GM12878 (cell line): ENCODE measurements at regions not wholly inside any gene's neighbourhood (a gene's known extent, or its start where the extent isn't known, plus 50 kb on each side); places are given as distances from the start of the nearest gene placed in this dataset.

Experiments used
- BCL11A ChIP-seq: IDR thresholded peaks from 2 replicates; pipeline ENCODE4 v1.6.1; 2011; ENCODE audit warnings: low read depth, low read length
- BCLAF1 ChIP-seq: fragments of 450-650 bp; IDR thresholded peaks from 2 replicates; pipeline ENCODE4 v1.6.1; 2017; ENCODE audit warnings: antibody characterized with exemption, mild to moderate bottlenecking, moderate library complexity
- CEBPB ChIP-seq, 2 experiments: fragments of 150-350 bp in 1 of 2; IDR thresholded peaks; 2 replicates each; pipeline ENCODE4 v1.6.1; 2012 to 2014; ENCODE audit warnings: low read depth in 2 of 2, low read length in 2 of 2, borderline replicate concordance in 1 of 2, inconsistent platforms in 1 of 2
- ETV6 ChIP-seq, 2 experiments: fragments of 450-650 bp in 1 of 2; IDR thresholded peaks in 1 of 2; conservative IDR thresholded peaks in 1 of 2; 2 replicates each; pipeline ENCODE4 v1.6.1; 2014; ENCODE audit warnings: antibody characterized with exemption in 1 of 2, borderline replicate concordance in 1 of 2, low read depth in 1 of 2, mild to moderate bottlenecking in 1 of 2, moderate library complexity in 1 of 2
- EZH2 ChIP-seq: IDR thresholded peaks from 2 replicates; pipeline ENCODE4 v1.6.1; 2012; ENCODE audit warnings: low read depth, mild to moderate bottlenecking, control low read depth, inconsistent platforms, low read length, borderline replicate concordance; ENCODE audit not compliant: control insufficient read depth
- GABPA ChIP-seq: IDR thresholded peaks from 2 replicates; pipeline ENCODE4 v1.6.1; 2014; ENCODE audit warnings: antibody characterized with exemption, low read depth, mild to moderate bottlenecking, inconsistent platforms
- GATAD2B ChIP-seq: fragments of 450-650 bp; conservative IDR thresholded peaks from 2 replicates; pipeline ENCODE4 v1.6.1; 2017; ENCODE audit warnings: low read depth, mild to moderate bottlenecking, moderate library complexity
- HDGF ChIP-seq: fragments of 450-650 bp; IDR thresholded peaks from 2 replicates; pipeline ENCODE4 v1.6.1; 2016; ENCODE audit warnings: antibody characterized with exemption
- IRF3 ChIP-seq: fragments of 450-650 bp; IDR thresholded peaks from 2 replicates; pipeline ENCODE4 v1.6.1; 2014; ENCODE audit warnings: mild to moderate bottlenecking
- IRF5 ChIP-seq: fragments of 450-650 bp; IDR thresholded peaks from 2 replicates; pipeline ENCODE4 v1.6.1; 2017; ENCODE audit warnings: borderline replicate concordance
- KLF5 ChIP-seq: fragments of 450-650 bp; IDR thresholded peaks from 2 replicates; pipeline ENCODE4 v1.6.1; 2014; ENCODE audit warnings: mild to moderate bottlenecking; ENCODE audit not compliant: partially characterized antibody
- MEF2B ChIP-seq: fragments of 450-650 bp; IDR thresholded peaks from 2 replicates; pipeline ENCODE4 v1.6.1; 2018; ENCODE audit warnings: mild to moderate bottlenecking, moderate library complexity; ENCODE audit not compliant: partially characterized antibody, poor library complexity, severe bottlenecking
- MTA2 ChIP-seq: fragments of 450-650 bp; IDR thresholded peaks from 2 replicates; pipeline ENCODE4 v1.6.1; 2016; ENCODE audit warnings: low read depth, mild to moderate bottlenecking, moderate library complexity
- NFXL1 ChIP-seq: fragments of 450-650 bp; IDR thresholded peaks from 2 replicates; pipeline ENCODE4 v1.6.1; 2017; ENCODE audit warnings: antibody characterized with exemption, mild to moderate bottlenecking, borderline replicate concordance
- NR2F1 ChIP-seq: fragments of 450-650 bp; conservative IDR thresholded peaks from 2 replicates; pipeline ENCODE4 v1.6.1; 2017; ENCODE audit warnings: mild to moderate bottlenecking
- PAX8 ChIP-seq: fragments of 450-650 bp; IDR thresholded peaks from 2 replicates; pipeline ENCODE4 v1.6.1; 2017; ENCODE audit warnings: mild to moderate bottlenecking, moderate library complexity
- RAD51 ChIP-seq: fragments of 450-650 bp; IDR thresholded peaks from 2 replicates; pipeline ENCODE4 v1.6.1; 2016; ENCODE audit warnings: moderate library complexity, mild to moderate bottlenecking, inconsistent platforms
- RCOR1 ChIP-seq: conservative IDR thresholded peaks from 2 replicates; pipeline ENCODE4 v1.6.1; 2012; ENCODE audit warnings: low read depth, low read length, improper control_type of control experiment
- STAT1 ChIP-seq: fragments of 450-650 bp; conservative IDR thresholded peaks from 2 replicates; pipeline ENCODE4 v1.6.1; 2014; ENCODE audit warnings: antibody characterized with exemption, mild to moderate bottlenecking
- STAT3 ChIP-seq: IDR thresholded peaks from 2 replicates; pipeline ENCODE4 v1.6.1; 2011; ENCODE audit warnings: low read depth, low read length, improper control_type of control experiment
- WRNIP1 ChIP-seq: IDR thresholded peaks from 2 replicates; pipeline ENCODE4 v1.6.1; 2011; ENCODE audit warnings: low read depth, low read length, improper control_type of control experiment, borderline replicate concordance
- ZNF217 ChIP-seq: fragments of 450-650 bp; IDR thresholded peaks from 2 replicates; pipeline ENCODE4 v1.6.1; 2017; ENCODE audit warnings: antibody characterized with exemption, mild to moderate bottlenecking
- ZNF24 ChIP-seq: fragments of 450-650 bp; IDR thresholded peaks from 2 replicates; pipeline ENCODE4 v1.6.1; 2017; ENCODE audit warnings: antibody characterized with exemption, mild to moderate bottlenecking
- ZNF274 ChIP-seq: IDR thresholded peaks from one replicate; pipeline ENCODE4 v1.8.0; 2011; ENCODE audit not compliant: insufficient read length, insufficient read depth

- TF ChIP-seq BCLAF1: no peak
- peak; percentile 88; the same call in 1 of the 2 replicates for TF ChIP-seq BCL11A
- TF ChIP-seq ZNF217: 0 out of 2 replicates have a peak, but pooled peaks have one; percentile 34
- TF ChIP-seq WRNIP1: no peak
- no peak for TF ChIP-seq EZH2
- no peak for TF ChIP-seq NFXL1
- TF ChIP-seq RCOR1: no peak
- TF ChIP-seq ZNF274: no peak
- TF ChIP-seq IRF5: no peak
- no peak for TF ChIP-seq STAT1
- TF ChIP-seq ZNF24: no peak
- TF ChIP-seq CEBPB (IDR thresholded peaks at IDR 0.05; ENCODE audit: borderline replicate concordance in 1 of 2, low read depth in 2 of 2, low read length in 2 of 2): no peak
- no peak for TF ChIP-seq IRF3
- TF ChIP-seq RAD51: no peak
- no peak for TF ChIP-seq GABPA
- TF ChIP-seq HDGF: no peak
- no peak for TF ChIP-seq PAX8
- TF ChIP-seq MTA2: peak; percentile 98
- no peak for TF ChIP-seq ETV6 (conservative IDR thresholded peaks at IDR 0.05 in 1 of 2, IDR thresholded peaks at IDR 0.05 in 1 of 2; ENCODE audit: borderline replicate concordance in 1 of 2, low read depth in 1 of 2)
- no peak for TF ChIP-seq KLF5
- TF ChIP-seq GATAD2B: 0 out of 2 replicates have a peak, but pooled peaks have one; percentile 26
- peak; percentile 81 for TF ChIP-seq NR2F1
- TF ChIP-seq MEF2B: peak; percentile 94
- no peak for TF ChIP-seq STAT3
Measured at GRCh38 chr5:23412515-23412914, 94.9 kb upstream of the PRDM9 start (continued).
